ENCODE measurements at regions not wholly inside any gene's neighbourhood (a gene's known extent, or its start where the extent isn't known, plus 50 kb on each side); places are given as distances from the start of the nearest gene placed in this dataset.
A peak's percentile ranks its signal among the peaks of the same experiment; 100 is the strongest.
"Not testable (repeated sequence)": the region's sequence is repeated elsewhere in the genome, so short reads cannot be mapped to it uniquely, and the experiment has no call there.

DNA sequence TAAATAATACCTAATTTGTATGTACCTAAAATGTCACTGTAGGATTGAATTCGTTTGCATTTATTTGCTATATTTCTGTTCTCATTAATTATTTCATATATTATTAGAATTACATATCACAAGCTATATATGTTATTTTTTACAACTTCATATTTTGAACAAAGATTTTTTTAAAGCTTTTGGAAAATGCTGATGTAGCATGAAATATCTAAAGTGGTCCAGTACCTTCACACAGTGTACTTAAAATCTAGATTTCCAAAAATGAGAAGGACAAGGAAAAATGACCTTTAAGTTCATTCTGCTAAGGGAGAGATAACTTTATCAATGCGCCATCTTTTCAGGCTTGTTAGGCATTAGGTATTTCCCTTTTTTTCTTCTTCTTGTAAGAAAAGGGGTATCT, 71.8 kb downstream of the LARP7 start:
- Mint-ChIP-seq H3K4me1 (ENCODE audit: low read depth in 2 of 2) (peaks cover 14 to 16% of the 10 kb centered on the region in 2 donors), H3K27me3 (peaks cover 30 to 46% of the 10 kb centered on the region in 2 donors), H3K27ac (no peak overlapping the region), H3K9me3 (no peaks in the 10 kb centered on the region), H3K4me3 (no peak overlapping the region), H3K36me3 (ENCODE audit: insufficient read depth) (peaks cover 3% of the 10 kb centered on the region)
- DNase-seq (no peak), ATAC-seq (replicated peaks) (no peak)

- Mint-ChIP-seq H3K36me3 (ENCODE audit: insufficient read depth) (no peaks in the 10 kb centered on the region), H3K4me1 (ENCODE audit: low read depth in 2 of 2) (no peaks in the 10 kb centered on the region), H3K27ac (no peak overlapping the region), H3K4me3 (no peak overlapping the region), H3K27me3 (peaks cover 17 to 21% of the 10 kb centered on the region in 2 donors), H3K9me3 (no peaks in the 10 kb centered on the region)
- DNase-seq = no peak
- ATAC-seq (replicated peaks) = no peak
Measured at GRCh38 chr4:112714922-112715901, 78.3 kb downstream of the LARP7 start.

- ATAC-seq (replicated peaks) (no peak), DNase-seq (no peak)
- H3K9me3 Mint-ChIP-seq = no peaks in the 10 kb centered on the region
- H3K4me3 Mint-ChIP-seq = no peak overlapping the region
- H3K27me3 Mint-ChIP-seq = peaks cover 31 to 37% of the 10 kb centered on the region in 2 donors
- H3K36me3 Mint-ChIP-seq (ENCODE audit: insufficient read depth) = no peaks in the 10 kb centered on the region
- H3K27ac Mint-ChIP-seq = no peak overlapping the region
- no peaks in the 10 kb centered on the region for H3K4me1 Mint-ChIP-seq (ENCODE audit: low read depth in 2 of 2)
Measured at GRCh38 chr4:112717856-112718255, 80.9 kb downstream of the LARP7 start.

- H3K27me3 Mint-ChIP-seq = peaks cover 28 to 41% of the 10 kb centered on the region in 2 donors
- no peak for DNase-seq
- no peak overlapping the region for H3K4me3 Mint-ChIP-seq
- H3K36me3 Mint-ChIP-seq (ENCODE audit: insufficient read depth) = no peaks in the 10 kb centered on the region
- no peak overlapping the region for H3K27ac Mint-ChIP-seq
- H3K9me3 Mint-ChIP-seq = no peaks in the 10 kb centered on the region
- no peak for ATAC-seq (replicated peaks)
- H3K4me1 Mint-ChIP-seq (ENCODE audit: low read depth in 2 of 2) = no peaks in the 10 kb centered on the region
Measured at GRCh38 chr4:112721627-112722026, 84.7 kb downstream of the LARP7 start.

GRCh38 chr4:112726041-112726440, 89.1 kb downstream of the LARP7 start:
- Mint-ChIP-seq H3K4me1 (ENCODE audit: low read depth in 2 of 2) (no peaks in the 10 kb centered on the region), H3K9me3 (no peaks in the 10 kb centered on the region), H3K27me3 (peaks cover 16 to 17% of the 10 kb centered on the region in 2 donors), H3K4me3 (no peak overlapping the region), H3K27ac (no peak overlapping the region), H3K36me3 (ENCODE audit: insufficient read depth) (no peaks in the 10 kb centered on the region)
- ATAC-seq (replicated peaks) (no peak), DNase-seq (no peak)

DNA sequence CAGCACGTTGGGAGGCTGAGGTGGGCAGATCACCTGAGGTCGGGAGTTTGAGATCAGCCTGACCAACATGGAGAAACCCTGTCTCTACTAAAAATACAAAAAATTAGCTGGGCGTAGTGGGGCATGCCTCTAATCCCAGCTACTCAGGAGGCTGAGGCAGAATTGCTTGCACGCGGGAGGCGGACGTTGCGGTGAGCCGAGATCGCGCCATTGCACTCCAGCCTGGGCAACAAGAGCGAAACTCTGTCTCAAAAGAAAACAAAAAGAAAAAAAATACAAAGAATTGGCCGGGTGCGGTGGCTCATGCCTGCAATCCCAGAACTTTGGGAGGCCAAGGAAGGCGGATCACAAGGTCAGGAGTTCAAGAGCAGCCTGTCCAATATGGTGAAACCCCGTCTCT, 90.8 kb downstream of the LARP7 start:
- H3K27ac Mint-ChIP-seq; ATAC-seq (replicated peaks); H3K27me3 Mint-ChIP-seq; H3K9me3 Mint-ChIP-seq; H3K4me3 Mint-ChIP-seq; H3K4me1 Mint-ChIP-seq (ENCODE audit: low read depth in 2 of 2); H3K36me3 Mint-ChIP-seq (ENCODE audit: insufficient read depth); DNase-seq: not testable (repeated sequence)

- DNase-seq (no peak), ATAC-seq (replicated peaks) (no peak)
- H3K36me3 Mint-ChIP-seq (ENCODE audit: insufficient read depth) = no peaks in the 10 kb centered on the region
- H3K9me3 Mint-ChIP-seq = no peaks in the 10 kb centered on the region
- no peaks in the 10 kb centered on the region for H3K27me3 Mint-ChIP-seq
- no peaks in the 10 kb centered on the region for H3K4me1 Mint-ChIP-seq (ENCODE audit: low read depth in 2 of 2)
- H3K4me3 Mint-ChIP-seq = no peak overlapping the region
- no peak overlapping the region for H3K27ac Mint-ChIP-seq
Measured at GRCh38 chr4:112731715-112732114, 94.8 kb downstream of the LARP7 start.

DNA sequence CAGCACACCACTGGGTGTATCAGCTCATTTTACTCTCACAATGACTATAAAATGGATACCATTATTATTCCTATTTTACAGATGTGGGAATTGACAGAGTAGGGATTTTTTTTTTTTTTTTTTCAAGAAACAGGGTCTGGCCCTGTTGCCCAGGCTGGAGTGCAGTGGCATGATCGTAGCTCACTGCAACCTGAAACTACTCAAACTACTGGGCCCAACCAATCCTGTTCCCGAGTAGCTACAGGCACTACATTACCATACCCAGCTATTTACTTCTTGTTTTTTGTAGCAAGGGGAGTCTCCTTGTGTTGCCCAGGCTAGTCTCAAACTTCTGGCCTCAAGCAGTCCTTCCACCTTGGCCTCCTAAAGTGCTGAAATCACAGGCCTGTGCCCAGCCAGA, 95.2 kb downstream of the LARP7 start:
- Mint-ChIP-seq H3K27ac (no peak overlapping the region), H3K36me3 (ENCODE audit: insufficient read depth) (no peaks in the 10 kb centered on the region), H3K9me3 (no peaks in the 10 kb centered on the region), H3K27me3 (no peaks in the 10 kb centered on the region), H3K4me3 (no peak overlapping the region), H3K4me1 (ENCODE audit: low read depth in 2 of 2) (no peaks in the 10 kb centered on the region)
- DNase-seq = no peak
- ATAC-seq (replicated peaks) = no peak

- Mint-ChIP-seq H3K4me3 (no peak overlapping the region), H3K36me3 (ENCODE audit: insufficient read depth) (no peaks in the 10 kb centered on the region), H3K4me1 (ENCODE audit: low read depth in 2 of 2) (no peaks in the 10 kb centered on the region), H3K9me3 (no peaks in the 10 kb centered on the region), H3K27me3 (peaks cover 0 to 5% of the 10 kb centered on the region in 2 donors), H3K27ac (peak overlapping the region in 1 of 2 donors; percentile 19)
- DNase-seq (no peak), ATAC-seq (replicated peaks) (no peak)
Measured at GRCh38 chr4:112735474-112735951, 98.6 kb downstream of the LARP7 start.

DNA sequence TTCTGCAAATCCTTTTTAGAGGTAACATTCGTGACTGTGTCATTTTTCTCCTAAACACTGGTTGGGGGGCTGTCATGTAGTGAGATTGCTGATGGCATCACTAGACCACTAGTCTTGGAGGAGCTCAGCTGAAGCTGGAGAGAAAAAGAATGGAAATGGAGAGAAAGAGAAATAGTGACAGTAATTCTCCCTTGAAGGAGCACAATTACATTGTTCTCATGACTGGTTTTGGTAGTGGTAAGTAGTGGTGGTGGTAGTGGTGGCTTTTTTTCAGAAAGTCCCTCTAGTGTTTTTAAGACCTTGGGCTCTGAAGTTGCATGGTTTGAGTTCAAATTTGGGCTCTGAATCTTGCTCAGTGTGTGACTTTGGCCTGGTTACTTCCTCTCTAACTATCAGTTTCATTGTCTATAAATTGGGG, 99.8 kb downstream of the LARP7 start:
- no peak for DNase-seq
- Mint-ChIP-seq H3K27ac (no peak overlapping the region), H3K4me3 (no peak overlapping the region), H3K27me3 (peaks cover 0 to 5% of the 10 kb centered on the region in 2 donors), H3K9me3 (no peaks in the 10 kb centered on the region), H3K4me1 (ENCODE audit: low read depth in 2 of 2) (no peaks in the 10 kb centered on the region), H3K36me3 (ENCODE audit: insufficient read depth) (no peaks in the 10 kb centered on the region)
- no peak for ATAC-seq (replicated peaks)

- Mint-ChIP-seq H3K36me3 (ENCODE audit: insufficient read depth) (no peaks in the 10 kb centered on the region), H3K27me3 (peaks cover 0 to 5% of the 10 kb centered on the region in 2 donors), H3K27ac (no peak overlapping the region), H3K4me3 (no peak overlapping the region), H3K9me3 (no peaks in the 10 kb centered on the region), H3K4me1 (ENCODE audit: low read depth in 2 of 2) (no peaks in the 10 kb centered on the region)
- DNase-seq (no peak), ATAC-seq (replicated peaks) (no peak)
Measured at GRCh38 chr4:112739442-112739841, 102.5 kb downstream of the LARP7 start.

- Mint-ChIP-seq H3K27ac (no peak overlapping the region), H3K9me3 (no peaks in the 10 kb centered on the region), H3K27me3 (peaks cover 22 to 23% of the 10 kb centered on the region in 2 donors), H3K4me1 (ENCODE audit: low read depth in 2 of 2) (no peaks in the 10 kb centered on the region), H3K4me3 (no peak overlapping the region), H3K36me3 (ENCODE audit: insufficient read depth) (no peaks in the 10 kb centered on the region)
- no peak for DNase-seq
- ATAC-seq (replicated peaks) = no peak
Measured at GRCh38 chr4:112747036-112747435, 110.1 kb downstream of the LARP7 start.

DNA sequence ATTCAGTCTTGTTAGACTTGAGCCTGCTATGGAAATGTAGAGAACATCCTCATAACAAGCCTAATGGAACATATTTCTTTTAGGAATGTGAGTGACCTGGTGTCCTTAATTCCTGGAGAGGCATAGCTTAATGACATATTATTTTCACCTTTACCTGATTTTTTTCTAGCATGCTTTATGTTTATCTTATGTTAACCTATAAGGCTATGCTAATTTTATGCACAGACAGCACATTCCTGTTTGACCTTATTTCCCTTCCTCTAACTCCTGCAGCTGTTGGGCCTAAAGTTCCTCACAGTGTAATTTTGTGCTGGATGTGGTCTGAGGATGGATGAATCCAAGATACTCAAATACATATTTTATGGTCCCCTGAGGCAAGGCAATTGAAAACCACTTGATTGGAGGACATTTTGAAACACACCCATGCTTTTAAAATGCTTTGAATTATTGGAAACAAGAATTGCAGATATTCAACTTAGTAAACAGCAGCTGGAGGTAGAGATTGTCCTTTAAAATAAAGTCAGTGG, 111.5 kb downstream of the LARP7 start:
- Mint-ChIP-seq H3K27ac (no peak overlapping the region), H3K27me3 (peaks cover 29 to 32% of the 10 kb centered on the region in 2 donors), H3K9me3 (no peaks in the 10 kb centered on the region), H3K36me3 (ENCODE audit: insufficient read depth) (no peaks in the 10 kb centered on the region), H3K4me1 (ENCODE audit: low read depth in 2 of 2) (no peaks in the 10 kb centered on the region), H3K4me3 (no peak overlapping the region)
- DNase-seq = no peak
- no peak for ATAC-seq (replicated peaks)

DNA sequence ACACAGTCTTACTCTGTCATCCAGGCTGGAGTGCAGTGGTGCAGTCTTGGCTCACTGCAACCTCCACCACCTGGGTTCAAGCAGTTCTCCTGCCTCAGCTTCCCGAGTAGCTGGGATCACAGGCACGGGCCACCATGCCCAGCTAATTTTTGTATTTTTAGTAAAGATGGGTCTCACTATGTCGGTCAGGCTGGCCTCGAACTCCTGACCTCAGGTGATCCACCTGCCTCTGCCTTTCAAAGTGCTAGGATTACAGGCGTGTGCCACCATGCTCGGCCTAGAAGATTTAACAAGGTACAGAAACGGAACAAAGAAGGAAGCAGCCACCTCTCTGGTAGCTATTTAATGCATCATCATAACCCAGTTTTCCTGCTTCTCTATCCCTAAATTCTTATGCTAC, 113.8 kb downstream of the LARP7 start:
- not testable (repeated sequence) for ATAC-seq (replicated peaks); DNase-seq; H3K36me3 Mint-ChIP-seq (ENCODE audit: insufficient read depth); H3K4me3 Mint-ChIP-seq; H3K4me1 Mint-ChIP-seq (ENCODE audit: low read depth in 2 of 2); H3K9me3 Mint-ChIP-seq; H3K27ac Mint-ChIP-seq
- H3K27me3 Mint-ChIP-seq = peaks cover 27 to 28% of the 10 kb centered on the region in 2 donors

Measured in effector memory CD8-positive, alpha-beta T cell (primary cell).